ENCODE measurements at regions not wholly inside any gene's neighbourhood (a gene's known extent, or its start where the extent isn't known, plus 50 kb on each side); places are given as distances from the start of the nearest gene placed in this dataset.
A peak's percentile ranks its signal among the peaks of the same experiment; 100 is the strongest.

GRCh38 chr9:89699646-89700045, 94.8 kb downstream of the GADD45G start:
- Histone ChIP-seq H3K79me2 (ENCODE audit: insufficient read depth, low read depth, low read length) (no peaks in the 10 kb centered on the region), H3K27ac (ENCODE audit: low read depth, low read length, poor library complexity, severe bottlenecking) (no peak overlapping the region), H3K4me3 (ENCODE audit: low read depth, low read length, poor library complexity, severe bottlenecking) (no peak overlapping the region), H2AFZ (ENCODE audit: low read length) (no peak overlapping the region), H3K4me2 (ENCODE audit: low read length) (no peak overlapping the region), H3K9me3 (ENCODE audit: low read length) (no peaks in the 10 kb centered on the region), H4K20me1 (ENCODE audit: insufficient read depth, low read length) (no peaks in the 10 kb centered on the region), H3K4me1 (ENCODE audit: insufficient read depth, low read length, poor library complexity, severe bottlenecking) (no peaks in the 10 kb centered on the region), H3K36me3 (ENCODE audit: insufficient read depth, low read length) (no peaks in the 10 kb centered on the region), H3K9me2 (ENCODE audit: insufficient read depth, low read length) (no peaks in the 10 kb centered on the region)
- TF ChIP-seq EZH2phosphoT487 (IDR thresholded peaks at IDR 0.05; ENCODE audit: borderline replicate concordance, low read depth, low read length) (no peak), CTCF (conservative IDR thresholded peaks at IDR 0.05; ENCODE audit: low read length) (no peak)
- CTCF ChIA-PET (ENCODE audit: unreplicated experiment) = no interaction called here
- no TSS peak for BruUV-seq (replicated peaks)
- intact Hi-C loops (cut with micrococcal nuclease; ENCODE audit: unreplicated experiment) = no loop called here
- POLR2A ChIA-PET = interaction anchor here (0.8 kb wide), 1 partner anchor 15 kb away, joined by 3 read pairs; no protein-coding TSS in a partner anchor
- DNase-seq (ENCODE audit: low spot score) = no peak

- Histone ChIP-seq H3K36me3 (ENCODE audit: insufficient read depth, low read length) (no peaks in the 10 kb centered on the region), H3K9me2 (ENCODE audit: insufficient read depth, low read length) (no peaks in the 10 kb centered on the region), H3K4me1 (ENCODE audit: insufficient read depth, low read length, poor library complexity, severe bottlenecking) (no peaks in the 10 kb centered on the region), H3K27ac (ENCODE audit: low read depth, low read length, poor library complexity, severe bottlenecking) (no peak overlapping the region), H3K9me3 (ENCODE audit: low read length) (no peaks in the 10 kb centered on the region), H4K20me1 (ENCODE audit: insufficient read depth, low read length) (no peaks in the 10 kb centered on the region), H2AFZ (ENCODE audit: low read length) (no peak overlapping the region), H3K4me2 (ENCODE audit: low read length) (no peak overlapping the region), H3K4me3 (ENCODE audit: low read depth, low read length, poor library complexity, severe bottlenecking) (no peak overlapping the region), H3K79me2 (ENCODE audit: insufficient read depth, low read depth, low read length) (no peaks in the 10 kb centered on the region)
- DNase-seq (ENCODE audit: low spot score) = peak; percentile 7
- TF ChIP-seq EZH2phosphoT487 (IDR thresholded peaks at IDR 0.05; ENCODE audit: borderline replicate concordance, low read depth, low read length) (no peak), CTCF (conservative IDR thresholded peaks at IDR 0.05; ENCODE audit: low read length) (no peak)
- POLR2A ChIA-PET = interaction anchor here (0.7 kb wide), 1 partner anchor 11 kb away, joined by 3 read pairs; no protein-coding TSS in a partner anchor
- intact Hi-C loops (cut with micrococcal nuclease; ENCODE audit: unreplicated experiment) = no loop called here
- CTCF ChIA-PET (ENCODE audit: unreplicated experiment) = no interaction called here
- no TSS peak for BruUV-seq (replicated peaks)
Measured at GRCh38 chr9:89701221-89701798, 96.5 kb downstream of the GADD45G start.

GRCh38 chr9:89702401-89702800, 97.6 kb downstream of the GADD45G start:
- DNase-seq (ENCODE audit: low spot score) = no peak
- intact Hi-C loops (cut with micrococcal nuclease; ENCODE audit: unreplicated experiment) = no loop called here
- H4K20me1 ChIP-seq (ENCODE audit: insufficient read depth, low read length) = no peaks in the 10 kb centered on the region
- TF ChIP-seq EZH2phosphoT487 (IDR thresholded peaks at IDR 0.05; ENCODE audit: borderline replicate concordance, low read depth, low read length) (no peak), CTCF (conservative IDR thresholded peaks at IDR 0.05; ENCODE audit: low read length) (no peak)
- no peaks in the 10 kb centered on the region for H3K36me3 ChIP-seq (ENCODE audit: insufficient read depth, low read length)
- H3K9me3 ChIP-seq (ENCODE audit: low read length) = no peaks in the 10 kb centered on the region
- no peak overlapping the region for H2AFZ ChIP-seq (ENCODE audit: low read length)
- no peaks in the 10 kb centered on the region for H3K4me1 ChIP-seq (ENCODE audit: insufficient read depth, low read length, poor library complexity, severe bottlenecking)
- H3K4me2 ChIP-seq (ENCODE audit: low read length) = no peak overlapping the region
- H3K4me3 ChIP-seq (ENCODE audit: low read depth, low read length, poor library complexity, severe bottlenecking) = no peak overlapping the region
- H3K9me2 ChIP-seq (ENCODE audit: insufficient read depth, low read length) = no peaks in the 10 kb centered on the region
- ChIA-PET CTCF (ENCODE audit: unreplicated experiment) (no interaction called here), POLR2A (interaction anchor here (0.6 to 1.0 kb wide), 2 partner anchors 12 to 867 kb away, joined by 3 to 4 read pairs; no protein-coding TSS in a partner anchor)
- no peaks in the 10 kb centered on the region for H3K79me2 ChIP-seq (ENCODE audit: insufficient read depth, low read depth, low read length)
- BruUV-seq (replicated peaks) = no TSS peak
- no peak overlapping the region for H3K27ac ChIP-seq (ENCODE audit: low read depth, low read length, poor library complexity, severe bottlenecking)

All from OCI-LY7 (cell line).